Esophagus muscularis mucosa (tissue), 3 donors: ENCODE measurements at regions not wholly inside any gene's neighbourhood (a gene's known extent, or its start where the extent isn't known, plus 50 kb on each side); places are given as distances from the start of the nearest gene placed in this dataset.
"Not testable (repeated sequence)": the region's sequence is repeated elsewhere in the genome, so short reads cannot be mapped to it uniquely, and the experiment has no call there.

Source experiments
- CTCF ChIP-seq, 3 experiments: fragments of 200-600 bp in 2 of 3; fragments of 450-650 bp in 1 of 3; sonication (generic) in 2 of 3; IDR thresholded peaks; one replicate each; pipeline ENCODE4 v1.5.1; 2017 to 2019; ENCODE audit warnings: antibody characterized with exemption in 3 of 3, mild to moderate bottlenecking in 2 of 3, moderate library complexity in 1 of 3
- POLR2A ChIP-seq: fragments of 450-650 bp; IDR thresholded peaks from one replicate; pipeline ENCODE4 v1.6.1; 2017; ENCODE audit warnings: antibody characterized with exemption, moderate library complexity, mild to moderate bottlenecking, low read depth
- POLR2AphosphoS5 ChIP-seq, 2 donors: sonication (generic); formaldehyde crosslinking; IDR thresholded peaks; one replicate each; pipeline ENCODE4 v1.6.1; 2017; ENCODE audit warnings: antibody characterized with exemption in 2 of 2

GRCh38 chr11:67761211-67761610 lies 86.8 kb upstream of the ALDH3B2 start:
- not testable (repeated sequence) for TF ChIP-seq CTCF (IDR thresholded peaks at IDR 0.05); POLR2A; POLR2AphosphoS5 (IDR thresholded peaks at IDR 0.05)
